ENCODE measurements at regions not wholly inside any gene's neighbourhood (a gene's known extent, or its start where the extent isn't known, plus 50 kb on each side); places are given as distances from the start of the nearest gene placed in this dataset.

- no peak for TF ChIP-seq SKIL (CRISPR knock-in tag; IDR thresholded peaks at IDR 0.05; ENCODE audit: borderline replicate concordance)
- TF ChIP-seq IRF9 (CRISPR knock-in tag; IDR thresholded peaks at IDR 0.05; ENCODE audit: borderline replicate concordance), result no peak
- TF ChIP-seq HIVEP1 (CRISPR knock-in tag; IDR thresholded peaks at IDR 0.05), result no peak
These were observed 635.4 kb downstream of the EPHA4 start (continued) for GRCh38 chr2:220936641-220937197.

GRCh38 chr2:220937245-220937644, 634.9 kb downstream of the EPHA4 start:
- Histone ChIP-seq H3K27me3 (ENCODE audit: control insufficient read depth in 1 of 2, insufficient read depth in 2 of 2, low read length in 2 of 2) (no peaks in the 10 kb centered on the region), H3K79me2 (ENCODE audit: insufficient read depth, low read length) (no peaks in the 10 kb centered on the region), H3K27ac (ENCODE audit: extremely low read length, insufficient read depth, low read length) (peak overlapping the region; percentile 5), H2AFZ (ENCODE audit: low read length) (no peak overlapping the region), H4K20me1 (ENCODE audit: insufficient read depth, low read length) (no peaks in the 10 kb centered on the region), H3K9me3 (ENCODE audit: low read length) (peaks cover 45% of the 10 kb centered on the region; the same call in 1 of the 2 replicates), H3K4me1 (ENCODE audit: insufficient read depth, low read length) (peaks cover 25% of the 10 kb centered on the region), H3K36me3 (replicated peaks in 1 of 2; ENCODE audit: control insufficient read depth in 1 of 2, insufficient read depth in 2 of 2, low read length in 2 of 2) (no peaks in the 10 kb centered on the region), H3K4me2 (ENCODE audit: low read depth, low read length) (peak overlapping the region; percentile 27), H3K9ac (ENCODE audit: insufficient read depth, low read depth, low read length) (no peak overlapping the region), H3K4me3 (replicated peaks in 1 of 3; ENCODE audit: insufficient read depth in 1 of 3, low read depth in 2 of 3, low read length in 3 of 3) (no peak overlapping the region)
- WGBS (ENCODE audit: low lambda C conversion rate), result 17% methylated on average over 1 of the region's 1 CpG
- BruUV-seq (replicated peaks), result no TSS peak
- no peak for FAIRE-seq
- ATAC-seq, result no peak
- no peak for DNase-seq (ENCODE audit: low spot score)
- in situ Hi-C loops (cut with HindIII; ENCODE audit: extremely low pct_ligation_motif_present, low pct_unique_long_range_greater_than_20kb), result no loop called here
- ChIA-PET POLR2A (no interaction called here), CTCF (ENCODE audit: low intra/inter-chr PET ratio, low total read pairs) (no interaction called here)
- intact Hi-C loops (cut with micrococcal nuclease; ENCODE audit: unreplicated experiment), result no loop called here
- TF ChIP-seq SALL2 (CRISPR knock-in tag; IDR thresholded peaks at IDR 0.05) (no peak), SATB2 (CRISPR knock-in tag; IDR thresholded peaks at IDR 0.05) (no peak), POLR2AphosphoS2 (IDR thresholded peaks at IDR 0.05; ENCODE audit: low read depth, low read length) (no peak), DRAP1 (CRISPR knock-in tag; IDR thresholded peaks at IDR 0.05) (no peak), NR2F2 (IDR thresholded peaks at IDR 0.05; ENCODE audit: borderline replicate concordance, low read depth) (no peak), GPBP1L1 (CRISPR knock-in tag; IDR thresholded peaks at IDR 0.05) (no peak), KLF13 (CRISPR knock-in tag; IDR thresholded peaks at IDR 0.05) (no peak), ZKSCAN5 (CRISPR knock-in tag; IDR thresholded peaks at IDR 0.05) (no peak), SMAD3 (CRISPR knock-in tag; IDR thresholded peaks at IDR 0.05) (no peak), ZNF382 (CRISPR knock-in tag; IDR thresholded peaks at IDR 0.05; ENCODE audit: borderline replicate concordance) (no peak), SMARCC2 (IDR thresholded peaks at IDR 0.05) (no peak), IKZF5 (CRISPR knock-in tag; IDR thresholded peaks at IDR 0.05) (no peak), ZNF263 (CRISPR knock-in tag; IDR thresholded peaks at IDR 0.05) (no peak), TOE1 (CRISPR knock-in tag; IDR thresholded peaks at IDR 0.05) (no peak), CENPBD1 (CRISPR knock-in tag; IDR thresholded peaks at IDR 0.05; ENCODE audit: borderline replicate concordance, low read depth) (no peak), MYC (CRISPR knock-in tag; IDR thresholded peaks at IDR 0.05; ENCODE audit: borderline replicate concordance) (no peak)
